ENCODE measurements at regions not wholly inside any gene's neighbourhood (a gene's known extent, or its start where the extent isn't known, plus 50 kb on each side); places are given as distances from the start of the nearest gene placed in this dataset.

GRCh38 chr20:4519534-4519933 is 166.7 kb upstream of the PRNP start:
- no peak for DNase-seq

- DNase-seq: no peak
Measured at GRCh38 chr20:4516876-4517275, 169.4 kb upstream of the PRNP start.

- DNase-seq: no peak
Measured at GRCh38 chr20:4513720-4514119, 172.5 kb upstream of the PRNP start.

GRCh38 chr20:4512891-4513550 is 173.2 kb upstream of the PRNP start:
- no peak for DNase-seq

- no peak for DNase-seq
Measured at GRCh38 chr20:4511776-4512175, 174.5 kb upstream of the PRNP start.

GRCh38 chr20:4509825-4510522 is 176.3 kb upstream of the PRNP start:
- DNase-seq: no peak

- DNase-seq: no peak
Measured at GRCh38 chr20:4508773-4509172, 177.5 kb upstream of the PRNP start.

- no peak for DNase-seq
Measured at GRCh38 chr20:4507288-4507719, 179.0 kb upstream of the PRNP start.

GRCh38 chr20:4504814-4505213 is 181.4 kb upstream of the PRNP start:
- DNase-seq: no peak

- no peak for DNase-seq
Measured at GRCh38 chr20:4502756-4503155, 183.5 kb upstream of the PRNP start.

- no peak for DNase-seq
Measured at GRCh38 chr20:4493386-4493785, 192.9 kb upstream of the PRNP start.

- no peak for DNase-seq
Measured at GRCh38 chr20:4491643-4492042, 194.6 kb upstream of the PRNP start.

- DNase-seq: no peak
Measured at GRCh38 chr20:4490606-4491280, 195.5 kb upstream of the PRNP start.

GRCh38 chr20:4490045-4490444 is 196.2 kb upstream of the PRNP start:
- DNase-seq: peak in 4 of 58 donors; percentile 3 to 11 (median 8)

GRCh38 chr20:4488407-4489339 is 197.6 kb upstream of the PRNP start:
- no peak for DNase-seq

GRCh38 chr20:4484379-4484997 is 201.8 kb upstream of the PRNP start:
- DNase-seq: no peak

GRCh38 chr20:4483961-4484360 is 202.3 kb upstream of the PRNP start:
- DNase-seq: no peak

GRCh38 chr20:4483486-4483885 is 202.8 kb upstream of the PRNP start:
- no peak for DNase-seq

- no peak for DNase-seq
Measured at GRCh38 chr20:4480104-4480503, 206.2 kb upstream of the PRNP start.

- peak in 20 of 58 donors; percentile 3 to 69 (median 16) for DNase-seq
Measured at GRCh38 chr20:4476903-4477500, 209.3 kb upstream of the PRNP start.

- DNase-seq: no peak
Measured at GRCh38 chr20:4472906-4473305, 213.3 kb upstream of the PRNP start.

Data from anterior cingulate cortex (tissue), 58 donors.